Keratinocyte (primary cell): ENCODE measurements at regions not wholly inside any gene's neighbourhood (a gene's known extent, or its start where the extent isn't known, plus 50 kb on each side); places are given as distances from the start of the nearest gene placed in this dataset.

Experiments
- DNase-seq: peaks from one replicate; pipeline ENCODE4 v3.0.0-alpha.2; 2011; ENCODE audit warnings: low read depth, missing footprints, low spot score
- FAIRE-seq: peaks from 2 replicates; lab custom pipeline; 2011; peaks lifted over from hg19 to GRCh38; lab: Jason Lieb, UNC
- H2AFZ ChIP-seq: 2 replicates; pipeline ENCODE4 v1.6.0; 2012; ENCODE audit warnings: low read length, control low read depth, inconsistent platforms; ENCODE audit not compliant: control insufficient read depth
- H3K27ac ChIP-seq: 2 replicates; pipeline ENCODE4 v1.5.1; 2011; ENCODE audit warnings: low read length; ENCODE audit not compliant: control insufficient read depth, insufficient read depth
- H3K27me3 ChIP-seq: 3 replicates; pipeline ENCODE4 v1.6.0; 2011; ENCODE audit warnings: low read length; ENCODE audit not compliant: control insufficient read depth, insufficient read depth; ENCODE audit errors: extremely low read depth
- H3K36me3 ChIP-seq, 2 experiments: 2 replicates in 1 of 2; 3 replicates in 1 of 2; pipeline ENCODE4 v1.5.1; 2011; ENCODE audit warnings: low read length in 2 of 2, mild to moderate bottlenecking in 1 of 2; ENCODE audit not compliant: control insufficient read depth in 2 of 2, insufficient read depth in 2 of 2; ENCODE audit errors: extremely low read depth in 1 of 2
- H3K4me1 ChIP-seq: 3 replicates; pipeline ENCODE4 v1.5.1; 2011; ENCODE audit warnings: low read length; ENCODE audit not compliant: control insufficient read depth, insufficient read depth; ENCODE audit errors: extremely low read depth
- H3K4me2 ChIP-seq: 3 replicates; pipeline ENCODE4 v1.6.0; 2011; ENCODE audit warnings: low read depth, low read length; ENCODE audit not compliant: control insufficient read depth, insufficient read depth; ENCODE audit errors: extremely low read depth
- H3K4me3 ChIP-seq, 3 experiments: fragments of 200-600 bp in 1 of 3; sonication (generic) in 1 of 3; 2 replicates in 2 of 3; 3 replicates in 1 of 3; pipeline ENCODE4 v1.5.1; 2011 to 2016; ENCODE audit warnings: low read length in 3 of 3, mild to moderate bottlenecking in 3 of 3, control low read depth in 2 of 3, inconsistent platforms in 1 of 3, low read depth in 1 of 3, mixed read lengths in 1 of 3, mixed run types in 1 of 3, moderate library complexity in 1 of 3; ENCODE audit not compliant: control insufficient read depth in 2 of 3, insufficient read depth in 2 of 3; ENCODE audit errors: extremely low read depth in 1 of 3
- H3K79me2 ChIP-seq: 2 replicates; pipeline ENCODE4 v1.6.0; 2012; ENCODE audit warnings: low read length; ENCODE audit not compliant: control insufficient read depth, insufficient read depth
- H3K9ac ChIP-seq: 3 replicates; pipeline ENCODE4 v1.6.0; 2011; ENCODE audit warnings: low read length; ENCODE audit not compliant: control insufficient read depth, insufficient read depth; ENCODE audit errors: extremely low read depth
- H3K9me1 ChIP-seq: 3 replicates; pipeline ENCODE4 v1.6.0; 2011; ENCODE audit warnings: low read length; ENCODE audit not compliant: control insufficient read depth, insufficient read depth; ENCODE audit errors: extremely low read depth
- H3K9me3 ChIP-seq: 2 replicates; pipeline ENCODE4 v1.5.1; 2012; ENCODE audit warnings: low read depth, low read length; ENCODE audit not compliant: control insufficient read depth
- H4K20me1 ChIP-seq: 3 replicates; pipeline ENCODE4 v1.6.0; 2011; ENCODE audit warnings: low read length; ENCODE audit not compliant: control insufficient read depth, insufficient read depth; ENCODE audit errors: extremely low read depth
- CTCF ChIP-seq, 3 experiments: IDR thresholded peaks in 1 of 3; conservative IDR thresholded peaks in 1 of 3; optimal IDR thresholded peaks in 1 of 3; 2 replicates in 2 of 3; 3 replicates in 1 of 3; pipeline versions ENCODE3 to v1.5.1; 2011; ENCODE audit warnings: low read length in 3 of 3, mild to moderate bottlenecking in 3 of 3, moderate library complexity in 2 of 3, control low read depth in 1 of 3, inconsistent platforms in 1 of 3; ENCODE audit not compliant: insufficient read depth in 2 of 3; ENCODE audit errors: extremely low read depth in 1 of 3
- EZH2 ChIP-seq: IDR thresholded peaks from one replicate; pipeline ENCODE4 v1.6.1; 2012; ENCODE audit warnings: inconsistent platforms, mild to moderate bottlenecking, low read length, moderate library complexity
- dilution Hi-C: fragments of 300-500 bp; cut with MboI; formaldehyde crosslinking; loops from one replicate; pipeline ENCODE4 v1.7.0; 2020; ENCODE audit warnings: low sequenced_read_pairs; ENCODE audit not compliant: extremely low pct_ligation_motif_present

GRCh38 chr2:154620471-154620870 is 78.0 kb upstream of the KCNJ3 start:
- DNase-seq (no peak), FAIRE-seq (no peak)
- H2AFZ ChIP-seq = no peak overlapping the region
- no peak overlapping the region for H3K4me3 ChIP-seq
- H3K9me1 ChIP-seq = no peaks in the 10 kb centered on the region
- no peak overlapping the region for H3K4me2 ChIP-seq
- dilution Hi-C loops = no loop called here
- H3K79me2 ChIP-seq = no peaks in the 10 kb centered on the region
- H3K27ac ChIP-seq = no peak overlapping the region
- H3K9ac ChIP-seq = no peak overlapping the region
- no peaks in the 10 kb centered on the region for H3K27me3 ChIP-seq
- TF ChIP-seq CTCF (optimal IDR thresholded peaks at IDR 0.05 in 1 of 3, IDR thresholded peaks at IDR 0.05 in 1 of 3, conservative IDR thresholded peaks at IDR 0.05 in 1 of 3; ENCODE audit: extremely low read depth in 1 of 3, insufficient read depth in 2 of 3, low read length in 3 of 3) (no peak), EZH2 (no peak)
- H4K20me1 ChIP-seq = no peaks in the 10 kb centered on the region
- H3K9me3 ChIP-seq = no peaks in the 10 kb centered on the region
- H3K4me1 ChIP-seq = no peaks in the 10 kb centered on the region
- H3K36me3 ChIP-seq = no peaks in the 10 kb centered on the region

- no peaks in the 10 kb centered on the region for H3K36me3 ChIP-seq
- FAIRE-seq = no peak
- no peak overlapping the region for H3K27ac ChIP-seq
- no peaks in the 10 kb centered on the region for H3K4me1 ChIP-seq
- H2AFZ ChIP-seq = no peak overlapping the region
- H3K4me3 ChIP-seq = no peak overlapping the region
- H3K9me1 ChIP-seq = no peaks in the 10 kb centered on the region
- H3K9me3 ChIP-seq = no peaks in the 10 kb centered on the region
- no peaks in the 10 kb centered on the region for H3K27me3 ChIP-seq
- no peak overlapping the region for H3K4me2 ChIP-seq
- no peaks in the 10 kb centered on the region for H4K20me1 ChIP-seq
- no peak for TF ChIP-seq EZH2
- peak; percentile 29 to 59 (median 49) for TF ChIP-seq CTCF (optimal IDR thresholded peaks at IDR 0.05 in 1 of 3, IDR thresholded peaks at IDR 0.05 in 1 of 3, conservative IDR thresholded peaks at IDR 0.05 in 1 of 3; ENCODE audit: extremely low read depth in 1 of 3, insufficient read depth in 2 of 3, low read length in 3 of 3)
- no peaks in the 10 kb centered on the region for H3K79me2 ChIP-seq
- dilution Hi-C loops = no loop called here
- no peak for DNase-seq
- H3K9ac ChIP-seq = no peak overlapping the region
These were observed 74.7 kb upstream of the KCNJ3 start for GRCh38 chr2:154623819-154624218.
